HCT116 (cell line): ENCODE measurements at regions not wholly inside any gene's neighbourhood (a gene's known extent, or its start where the extent isn't known, plus 50 kb on each side); places are given as distances from the start of the nearest gene placed in this dataset.

Source experiments
- ATF3 ChIP-seq: IDR thresholded peaks from 2 replicates; pipeline ENCODE4 v1.6.1; 2012
- EZH2phosphoT487 ChIP-seq: fragments of 200-600 bp; IDR thresholded peaks from 2 replicates; pipeline ENCODE4 v1.6.1; 2018; ENCODE audit warnings: antibody characterized with exemption, borderline replicate concordance
- JUND ChIP-seq: IDR thresholded peaks from 2 replicates; pipeline ENCODE4 v1.6.1; 2012
- POLR2AphosphoS5 ChIP-seq: IDR thresholded peaks from 2 replicates; pipeline ENCODE4 v1.6.1; 2011; ENCODE audit warnings: mild to moderate bottlenecking, low read depth, low read length, moderate library complexity
- RAD21 ChIP-seq: IDR thresholded peaks from 2 replicates; pipeline ENCODE4 v1.6.1; 2012; ENCODE audit warnings: low read depth, mild to moderate bottlenecking
- REST ChIP-seq: IDR thresholded peaks from 2 replicates; pipeline ENCODE4 v1.6.1; 2012; ENCODE audit warnings: low read depth
- SRF ChIP-seq: IDR thresholded peaks from 2 replicates; pipeline ENCODE4 v1.6.1; 2012; ENCODE audit warnings: low read depth
- ZFX ChIP-seq: fragments of 450-650 bp; IDR thresholded peaks from 2 replicates; pipeline ENCODE4 v1.6.1; 2017
- TF ChIP-seq, protein P1 (sequence below), 3 experiments: fragments of 200-600 bp in 1 of 3; sonication (generic) in 1 of 3; IDR thresholded peaks in 2 of 3; conservative IDR thresholded peaks in 1 of 3; 2 replicates each; pipeline ENCODE4 v1.5.1; 2012 to 2017; ENCODE audit warnings: low read depth in 2 of 3, low read length in 2 of 3, antibody characterized with exemption in 1 of 3, borderline replicate concordance in 1 of 3, control low read depth in 1 of 3, mild to moderate bottlenecking in 1 of 3, mixed read lengths in 1 of 3, mixed run types in 1 of 3, moderate library complexity in 1 of 3; ENCODE audit not compliant: insufficient read depth in 1 of 3
- TF ChIP-seq, protein P2 (sequence below): IDR thresholded peaks from 2 replicates; pipeline ENCODE4 v1.6.1; 2011; ENCODE audit warnings: mild to moderate bottlenecking, low read length, moderate library complexity; ENCODE audit not compliant: insufficient replicate concordance; ENCODE audit errors: extremely low read depth

DNA sequence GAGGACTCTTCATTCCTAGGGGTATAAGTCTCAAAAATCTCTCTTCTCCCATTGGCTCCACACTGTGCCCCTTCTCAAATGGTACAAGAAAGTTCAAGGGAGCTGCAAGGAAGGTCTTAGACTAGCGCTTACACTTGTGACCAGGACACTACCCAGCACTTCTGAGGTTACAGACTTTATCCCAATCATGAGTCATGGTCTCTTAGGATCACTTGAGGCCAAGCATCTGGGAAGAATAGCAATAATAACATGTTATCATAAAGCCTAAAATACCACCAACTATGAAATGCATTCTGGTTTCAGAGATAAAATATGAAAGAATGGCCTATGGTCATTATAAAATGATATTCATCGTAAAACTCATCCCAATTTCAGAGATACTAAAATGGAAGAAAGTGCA is 309.9 kb upstream of the PKDCC start (continued):
- TF ChIP-seq REST (no peak), RAD21 (no peak), ATF3 (no peak), POLR2AphosphoS5 (no peak), EZH2phosphoT487 (no peak), ZFX (no peak), JUND (no peak), SRF (no peak)
- TF ChIP-seq, protein P1, sequence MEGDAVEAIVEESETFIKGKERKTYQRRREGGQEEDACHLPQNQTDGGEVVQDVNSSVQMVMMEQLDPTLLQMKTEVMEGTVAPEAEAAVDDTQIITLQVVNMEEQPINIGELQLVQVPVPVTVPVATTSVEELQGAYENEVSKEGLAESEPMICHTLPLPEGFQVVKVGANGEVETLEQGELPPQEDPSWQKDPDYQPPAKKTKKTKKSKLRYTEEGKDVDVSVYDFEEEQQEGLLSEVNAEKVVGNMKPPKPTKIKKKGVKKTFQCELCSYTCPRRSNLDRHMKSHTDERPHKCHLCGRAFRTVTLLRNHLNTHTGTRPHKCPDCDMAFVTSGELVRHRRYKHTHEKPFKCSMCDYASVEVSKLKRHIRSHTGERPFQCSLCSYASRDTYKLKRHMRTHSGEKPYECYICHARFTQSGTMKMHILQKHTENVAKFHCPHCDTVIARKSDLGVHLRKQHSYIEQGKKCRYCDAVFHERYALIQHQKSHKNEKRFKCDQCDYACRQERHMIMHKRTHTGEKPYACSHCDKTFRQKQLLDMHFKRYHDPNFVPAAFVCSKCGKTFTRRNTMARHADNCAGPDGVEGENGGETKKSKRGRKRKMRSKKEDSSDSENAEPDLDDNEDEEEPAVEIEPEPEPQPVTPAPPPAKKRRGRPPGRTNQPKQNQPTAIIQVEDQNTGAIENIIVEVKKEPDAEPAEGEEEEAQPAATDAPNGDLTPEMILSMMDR (IDR thresholded peaks at IDR 0.05 in 2 of 3, conservative IDR thresholded peaks at IDR 0.05 in 1 of 3; ENCODE audit: borderline replicate concordance in 1 of 3, insufficient read depth in 1 of 3, low read depth in 2 of 3, low read length in 2 of 3): no peak
- TF ChIP-seq, protein P2, sequence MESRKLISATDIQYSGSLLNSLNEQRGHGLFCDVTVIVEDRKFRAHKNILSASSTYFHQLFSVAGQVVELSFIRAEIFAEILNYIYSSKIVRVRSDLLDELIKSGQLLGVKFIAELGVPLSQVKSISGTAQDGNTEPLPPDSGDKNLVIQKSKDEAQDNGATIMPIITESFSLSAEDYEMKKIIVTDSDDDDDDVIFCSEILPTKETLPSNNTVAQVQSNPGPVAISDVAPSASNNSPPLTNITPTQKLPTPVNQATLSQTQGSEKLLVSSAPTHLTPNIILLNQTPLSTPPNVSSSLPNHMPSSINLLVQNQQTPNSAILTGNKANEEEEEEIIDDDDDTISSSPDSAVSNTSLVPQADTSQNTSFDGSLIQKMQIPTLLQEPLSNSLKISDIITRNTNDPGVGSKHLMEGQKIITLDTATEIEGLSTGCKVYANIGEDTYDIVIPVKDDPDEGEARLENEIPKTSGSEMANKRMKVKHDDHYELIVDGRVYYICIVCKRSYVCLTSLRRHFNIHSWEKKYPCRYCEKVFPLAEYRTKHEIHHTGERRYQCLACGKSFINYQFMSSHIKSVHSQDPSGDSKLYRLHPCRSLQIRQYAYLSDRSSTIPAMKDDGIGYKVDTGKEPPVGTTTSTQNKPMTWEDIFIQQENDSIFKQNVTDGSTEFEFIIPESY: no peak
